Testis (tissue), 2 donors: ENCODE measurements at regions not wholly inside any gene's neighbourhood (a gene's known extent, or its start where the extent isn't known, plus 50 kb on each side); places are given as distances from the start of the nearest gene placed in this dataset.

Experiments used
- DNase-seq: peaks from one replicate; pipeline ENCODE4 v3.0.0-alpha.2; 2019
- H3K27ac ChIP-seq, 2 donors: fragments of 200-600 bp; sonication (generic); one replicate each; pipeline ENCODE4 v1.5.1; 2019
- H3K27me3 ChIP-seq: fragments of 200-600 bp; sonication (generic); one replicate; pipeline ENCODE4 v1.5.1; 2019
- H3K36me3 ChIP-seq: fragments of 200-600 bp; sonication (generic); one replicate; pipeline ENCODE4 v1.5.1; 2017; ENCODE audit warnings: low read depth; ENCODE audit errors: missing control alignments
- H3K4me1 ChIP-seq: fragments of 200-600 bp; sonication (generic); one replicate; pipeline ENCODE4 v1.5.1; 2019
- H3K4me3 ChIP-seq, 2 donors: fragments of 200-600 bp; sonication (generic); one replicate each; pipeline ENCODE4 v1.5.1; 2017 to 2019
- H3K9me3 ChIP-seq: fragments of 200-600 bp; sonication (generic); one replicate; pipeline ENCODE4 v1.5.1; 2017
- POLR2A ChIP-seq: fragments of 450-650 bp; IDR thresholded peaks from one replicate; pipeline ENCODE4 v1.6.1; 2017; ENCODE audit warnings: antibody characterized with exemption, mild to moderate bottlenecking, moderate library complexity
- WGBS, 2 donors: methylation state at CpG; one replicate each; pipeline ENCODE4 v1.1.5; 2018; 5-methylcytosine and 5-hydroxymethylcytosine counted together
- intact Hi-C: fragments of 100-400 bp; cut with DNase I; formaldehyde crosslinking; loops from one replicate; pipeline ENCODE4 v1.15.1; 2023; ENCODE audit warnings: low total_unique reads
- TF ChIP-seq, protein P1 (sequence below), 3 experiments: fragments of 450-650 bp in 2 of 3; fragments of 200-600 bp in 1 of 3; sonication (generic) in 1 of 3; IDR thresholded peaks; one replicate each; pipeline ENCODE4 v1.5.1; 2016 to 2019; ENCODE audit warnings: antibody characterized with exemption in 3 of 3, mild to moderate bottlenecking in 2 of 3, moderate library complexity in 1 of 3

DNA sequence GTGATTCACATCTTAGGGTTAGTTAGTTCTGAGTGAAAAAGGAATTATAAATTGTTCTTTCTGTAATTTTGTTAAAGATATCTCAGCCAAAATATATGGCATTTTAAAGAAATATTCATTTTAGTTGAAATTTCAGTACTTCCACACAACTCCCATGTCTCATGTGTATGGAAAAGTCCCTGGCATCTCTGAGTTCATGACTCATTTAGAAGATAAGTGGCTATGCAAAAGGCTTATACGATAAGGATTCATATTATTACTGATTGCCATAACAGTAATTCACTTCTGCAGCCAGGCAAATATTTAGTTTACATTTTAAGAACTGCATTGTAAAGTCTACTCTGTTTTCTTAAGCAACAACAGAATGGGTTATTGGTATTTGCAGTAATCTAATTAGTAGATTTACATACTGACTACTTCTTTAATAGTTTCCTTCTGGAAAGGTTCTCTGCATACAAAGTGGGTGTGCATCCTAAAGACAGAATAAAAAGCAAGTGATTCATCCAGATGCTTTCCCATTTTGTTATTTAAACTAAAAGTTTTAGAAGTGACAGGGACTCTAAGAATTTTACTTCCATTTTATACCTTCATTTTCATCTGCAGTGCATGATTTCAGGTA is 682.4 kb upstream of the PABPC4L start:
- Histone ChIP-seq H3K27ac (no peak overlapping the region), H3K4me3 (no peak overlapping the region), H3K36me3 (no peaks in the 10 kb centered on the region), H3K9me3 (no peaks in the 10 kb centered on the region), H3K4me1 (no peaks in the 10 kb centered on the region), H3K27me3 (no peaks in the 10 kb centered on the region)
- WGBS, 2 donors = 48 to 55% methylated on average over 1 of the region's 1 CpG
- no peak for DNase-seq
- no peak for TF ChIP-seq POLR2A
- TF ChIP-seq, protein P1, sequence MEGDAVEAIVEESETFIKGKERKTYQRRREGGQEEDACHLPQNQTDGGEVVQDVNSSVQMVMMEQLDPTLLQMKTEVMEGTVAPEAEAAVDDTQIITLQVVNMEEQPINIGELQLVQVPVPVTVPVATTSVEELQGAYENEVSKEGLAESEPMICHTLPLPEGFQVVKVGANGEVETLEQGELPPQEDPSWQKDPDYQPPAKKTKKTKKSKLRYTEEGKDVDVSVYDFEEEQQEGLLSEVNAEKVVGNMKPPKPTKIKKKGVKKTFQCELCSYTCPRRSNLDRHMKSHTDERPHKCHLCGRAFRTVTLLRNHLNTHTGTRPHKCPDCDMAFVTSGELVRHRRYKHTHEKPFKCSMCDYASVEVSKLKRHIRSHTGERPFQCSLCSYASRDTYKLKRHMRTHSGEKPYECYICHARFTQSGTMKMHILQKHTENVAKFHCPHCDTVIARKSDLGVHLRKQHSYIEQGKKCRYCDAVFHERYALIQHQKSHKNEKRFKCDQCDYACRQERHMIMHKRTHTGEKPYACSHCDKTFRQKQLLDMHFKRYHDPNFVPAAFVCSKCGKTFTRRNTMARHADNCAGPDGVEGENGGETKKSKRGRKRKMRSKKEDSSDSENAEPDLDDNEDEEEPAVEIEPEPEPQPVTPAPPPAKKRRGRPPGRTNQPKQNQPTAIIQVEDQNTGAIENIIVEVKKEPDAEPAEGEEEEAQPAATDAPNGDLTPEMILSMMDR (IDR thresholded peaks at IDR 0.05) = no peak
- intact Hi-C loops = no loop called here

DNA sequence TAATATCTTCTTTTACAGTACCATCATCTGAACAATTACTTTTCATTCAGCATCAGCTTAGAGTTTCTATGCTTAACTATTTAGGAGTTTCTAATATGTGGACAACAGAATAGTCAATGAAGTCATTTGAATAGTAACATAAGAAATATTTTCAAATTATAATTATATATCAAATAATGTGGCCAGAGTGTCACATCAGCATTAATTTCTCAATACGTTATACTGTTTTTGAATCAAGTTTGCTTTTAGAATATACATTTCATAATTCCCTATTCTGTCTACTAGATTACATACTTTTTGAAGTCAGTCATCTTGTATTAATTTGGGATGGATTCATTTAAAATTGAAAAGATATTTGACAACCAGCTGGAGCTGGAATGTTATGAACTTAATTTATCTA is 677.4 kb upstream of the PABPC4L start:
- 94 to 98% methylated on average over 1 of the region's 1 CpG for WGBS, 2 donors
- H3K36me3 ChIP-seq = no peaks in the 10 kb centered on the region
- no peak for TF ChIP-seq POLR2A
- TF ChIP-seq, protein P1 (IDR thresholded peaks at IDR 0.05) = no peak
- no peak for DNase-seq
- intact Hi-C loops = no loop called here
- no peak overlapping the region for H3K4me3 ChIP-seq
- H3K27me3 ChIP-seq = no peaks in the 10 kb centered on the region
- H3K27ac ChIP-seq = no peak overlapping the region
- no peaks in the 10 kb centered on the region for H3K9me3 ChIP-seq
- no peaks in the 10 kb centered on the region for H3K4me1 ChIP-seq

DNA sequence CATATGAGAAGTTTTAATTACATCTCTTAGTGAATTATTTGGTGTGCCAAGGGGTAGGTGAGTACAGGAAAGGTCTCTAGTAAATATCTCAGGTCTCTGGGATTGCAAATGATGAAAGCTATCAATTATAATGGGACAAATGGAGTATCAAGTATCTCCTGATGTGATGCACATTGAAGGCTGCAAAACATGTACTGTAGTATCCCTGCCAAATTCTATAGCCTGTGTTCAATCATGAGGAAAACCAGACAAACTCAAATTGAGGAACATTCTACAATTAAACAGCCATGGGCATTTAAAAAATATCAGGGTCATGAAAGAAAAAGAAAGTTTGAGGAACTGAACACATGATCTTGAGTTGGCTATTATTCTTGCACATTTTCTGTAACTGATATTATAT is 665.4 kb upstream of the PABPC4L start:
- TF ChIP-seq, protein P1 (IDR thresholded peaks at IDR 0.05) = no peak
- H3K27me3 ChIP-seq = no peaks in the 10 kb centered on the region
- H3K9me3 ChIP-seq = no peaks in the 10 kb centered on the region
- H3K4me1 ChIP-seq = no peaks in the 10 kb centered on the region
- no peaks in the 10 kb centered on the region for H3K36me3 ChIP-seq
- intact Hi-C loops = no loop called here
- H3K27ac ChIP-seq = no peak overlapping the region
- no peak overlapping the region for H3K4me3 ChIP-seq
- DNase-seq = no peak

DNA sequence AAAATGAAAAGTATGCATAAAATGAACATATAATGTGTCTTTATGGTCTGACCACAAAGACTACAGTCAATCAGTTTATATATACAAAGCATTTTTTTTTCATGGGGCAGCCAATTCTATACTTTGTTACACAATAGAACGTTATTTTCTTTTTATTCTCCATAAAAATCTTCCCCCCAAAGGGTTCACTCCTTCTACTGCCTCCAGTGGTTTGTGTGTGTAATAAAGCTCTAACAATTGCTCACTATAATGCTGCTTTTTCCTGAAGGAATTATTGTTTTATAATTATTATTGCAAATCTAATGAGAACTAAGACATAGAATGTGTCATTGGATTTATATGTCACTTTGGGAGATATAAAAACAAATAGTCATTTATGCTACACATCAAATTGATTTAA is 664.1 kb upstream of the PABPC4L start:
- 76 to 90% methylated on average over 1 of the region's 1 CpG for WGBS, 2 donors
- DNase-seq = no peak
- intact Hi-C loops = no loop called here
- Histone ChIP-seq H3K4me3 (no peak overlapping the region), H3K4me1 (no peaks in the 10 kb centered on the region), H3K27me3 (no peaks in the 10 kb centered on the region), H3K9me3 (no peaks in the 10 kb centered on the region), H3K27ac (no peak overlapping the region), H3K36me3 (no peaks in the 10 kb centered on the region)
- TF ChIP-seq, protein P1 (IDR thresholded peaks at IDR 0.05) = no peak
- TF ChIP-seq POLR2A = no peak

DNA sequence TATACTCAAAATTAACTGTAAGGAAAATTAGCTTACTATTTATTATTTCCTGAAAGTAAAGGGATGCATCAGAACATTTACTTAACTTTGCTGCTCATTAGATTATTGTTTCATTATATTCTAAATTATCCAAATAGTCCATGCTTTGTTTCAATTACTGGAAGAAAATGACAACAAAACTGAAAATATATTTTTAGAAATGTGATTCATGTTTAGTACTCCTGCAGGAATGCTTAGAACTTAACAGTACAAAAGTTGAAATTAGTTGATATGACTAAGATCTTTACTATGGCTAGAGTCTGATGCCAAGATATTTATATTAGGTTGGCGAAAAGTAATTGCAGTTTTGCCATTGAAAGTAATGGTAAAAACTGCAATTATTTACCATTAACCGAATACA is 660.5 kb upstream of the PABPC4L start:
- no peak overlapping the region for H3K4me3 ChIP-seq
- DNase-seq = no peak
- intact Hi-C loops = no loop called here
- H3K36me3 ChIP-seq = no peaks in the 10 kb centered on the region
- no peak for TF ChIP-seq POLR2A
- TF ChIP-seq, protein P1 (IDR thresholded peaks at IDR 0.05) = no peak
- whole genome bisulfite sequencing, 2 donors = 85 to 94% methylated on average over 2 of the region's 2 CpGs
- no peak overlapping the region for H3K27ac ChIP-seq
- no peaks in the 10 kb centered on the region for H3K9me3 ChIP-seq
- no peaks in the 10 kb centered on the region for H3K4me1 ChIP-seq
- no peaks in the 10 kb centered on the region for H3K27me3 ChIP-seq
